RWPE2 (cell line): ENCODE measurements at regions not wholly inside any gene's neighbourhood (a gene's known extent, or its start where the extent isn't known, plus 50 kb on each side); places are given as distances from the start of the nearest gene placed in this dataset.

ENCODE experiments used
- ATAC-seq: fragments of 200-7000 bp; cut with Tn5 transposase; 3 replicates; pipeline ENCODE4 v1.9.1; 2021; ENCODE audit warnings: low read depth
- DNase-seq: peaks from one replicate; pipeline ENCODE4 v3.0.0-alpha.2; 2020; ENCODE audit warnings: low spot score
- H3K27ac ChIP-seq: fragments of 450-650 bp; 2 replicates; pipeline ENCODE4 v1.5.1; 2017; ENCODE audit warnings: mild to moderate bottlenecking; ENCODE audit not compliant: poor library complexity, severe bottlenecking
- H3K27me3 ChIP-seq: fragments of 250-450 bp; sonication (Bioruptor Pico); 2 replicates; pipeline ENCODE4 v1.5.1; 2021; ENCODE audit warnings: mild to moderate bottlenecking, moderate library complexity; ENCODE audit not compliant: insufficient read depth, poor library complexity, severe bottlenecking
- H3K36me3 ChIP-seq: fragments of 250-450 bp; sonication (Bioruptor Pico); 2 replicates; pipeline ENCODE4 v1.5.1; 2020; ENCODE audit warnings: low read depth, mild to moderate bottlenecking, moderate library complexity
- H3K4me1 ChIP-seq: fragments of 250-450 bp; sonication (Bioruptor Pico); 2 replicates; pipeline ENCODE4 v1.5.1; 2021; ENCODE audit warnings: mild to moderate bottlenecking, moderate library complexity; ENCODE audit not compliant: insufficient read depth, poor library complexity, severe bottlenecking
- H3K4me3 ChIP-seq: fragments of 250-450 bp; sonication (Bioruptor Pico); 2 replicates; pipeline ENCODE4 v1.5.1; 2021; ENCODE audit warnings: mild to moderate bottlenecking, moderate library complexity; ENCODE audit not compliant: severe bottlenecking
- H3K9me3 ChIP-seq: fragments of 250-450 bp; sonication (Bioruptor Pico); 2 replicates; pipeline ENCODE4 v1.5.1; 2021; ENCODE audit warnings: mild to moderate bottlenecking, moderate library complexity; ENCODE audit not compliant: severe bottlenecking
- CTCF ChIP-seq: fragments of 450-650 bp; IDR thresholded peaks from one replicate; pipeline ENCODE4 v1.5.1; 2017; ENCODE audit warnings: mild to moderate bottlenecking, moderate library complexity; ENCODE audit not compliant: poor library complexity, severe bottlenecking

- no peak for ATAC-seq
- no peak overlapping the region for H3K4me3 ChIP-seq
Measured at GRCh38 chr1:222018041-222018440, 276.2 kb upstream of the DUSP10 start.

GRCh38 chr1:222015686-222016085 lies 273.8 kb upstream of the DUSP10 start:
- Histone ChIP-seq H3K27me3 (no peaks in the 10 kb centered on the region), H3K27ac (no peak overlapping the region), H3K4me3 (no peak overlapping the region), H3K9me3 (no peaks in the 10 kb centered on the region), H3K4me1 (no peaks in the 10 kb centered on the region), H3K36me3 (no peaks in the 10 kb centered on the region)
- no peak for TF ChIP-seq CTCF
- ATAC-seq (no peak), DNase-seq (no peak)

More at GRCh38 chr1:222018041-222018440, 276.2 kb upstream of the DUSP10 start:
- no peak for DNase-seq
- Histone ChIP-seq H3K27me3 (no peaks in the 10 kb centered on the region), H3K9me3 (no peaks in the 10 kb centered on the region), H3K36me3 (no peaks in the 10 kb centered on the region), H3K27ac (no peak overlapping the region), H3K4me1 (no peaks in the 10 kb centered on the region)
- TF ChIP-seq CTCF = no peak

GRCh38 chr1:222014001-222014400 lies 272.1 kb upstream of the DUSP10 start:
- H3K4me1 ChIP-seq = no peaks in the 10 kb centered on the region
- H3K36me3 ChIP-seq = no peaks in the 10 kb centered on the region
- TF ChIP-seq CTCF = no peak
- no peak overlapping the region for H3K4me3 ChIP-seq
- ATAC-seq = no peak
- H3K27ac ChIP-seq = no peak overlapping the region
- H3K27me3 ChIP-seq = no peaks in the 10 kb centered on the region
- DNase-seq = no peak
- H3K9me3 ChIP-seq = no peaks in the 10 kb centered on the region

- H3K9me3 ChIP-seq = no peaks in the 10 kb centered on the region
- ATAC-seq (no peak), DNase-seq (no peak)
- no peaks in the 10 kb centered on the region for H3K4me1 ChIP-seq
- H3K27me3 ChIP-seq = no peaks in the 10 kb centered on the region
- no peak overlapping the region for H3K27ac ChIP-seq
- no peak for TF ChIP-seq CTCF
- H3K4me3 ChIP-seq = no peak overlapping the region
- no peaks in the 10 kb centered on the region for H3K36me3 ChIP-seq
Measured at GRCh38 chr1:222012816-222013215, 270.9 kb upstream of the DUSP10 start.

- Histone ChIP-seq H3K27ac (no peak overlapping the region), H3K4me1 (no peaks in the 10 kb centered on the region), H3K27me3 (no peaks in the 10 kb centered on the region), H3K9me3 (no peaks in the 10 kb centered on the region), H3K4me3 (no peak overlapping the region), H3K36me3 (no peaks in the 10 kb centered on the region)
- TF ChIP-seq CTCF = no peak
- DNase-seq = no peak
- no peak for ATAC-seq
Measured at GRCh38 chr1:222010306-222010705, 268.4 kb upstream of the DUSP10 start.
